HG02840 (cell line): ENCODE measurements at regions not wholly inside any gene's neighbourhood (a gene's known extent, or its start where the extent isn't known, plus 50 kb on each side); places are given as distances from the start of the nearest gene placed in this dataset.

Experiments used
- ATAC-seq: cut with Tn5 transposase; IDR thresholded peaks from one replicate; pipeline ENCODE4 v1.9.1; 2021; ENCODE audit warnings: mild to moderate bottlenecking, moderate library complexity, moderate number of reproducible peaks; ENCODE audit not compliant: unreplicated experiment, low FRiP score

GRCh38 chr9:105828171-105828570, 133.8 kb downstream of the TMEM38B start:
- ATAC-seq = no peak

- ATAC-seq = no peak
Measured at GRCh38 chr9:105828596-105829213, 134.4 kb downstream of the TMEM38B start.

DNA sequence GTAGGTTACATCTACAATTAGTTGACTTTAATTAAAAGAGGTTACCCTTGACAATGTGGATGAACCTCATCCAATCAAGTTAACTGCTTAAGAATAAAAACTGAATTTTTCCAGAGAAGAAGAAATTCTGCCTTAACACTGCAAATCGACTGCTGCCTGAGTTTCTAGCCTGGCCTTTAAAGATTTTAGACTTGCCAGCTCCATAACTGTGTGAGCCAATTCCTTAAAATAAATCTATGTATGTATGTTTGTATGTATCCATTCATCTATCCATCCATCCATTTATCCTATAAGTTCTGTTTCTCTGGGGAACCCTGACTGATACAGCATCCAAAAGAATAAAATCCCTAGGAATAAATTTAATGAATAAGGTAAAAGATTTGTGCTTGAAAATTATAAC, 136.1 kb downstream of the TMEM38B start:
- no peak for ATAC-seq

- no peak for ATAC-seq
Measured at GRCh38 chr9:105832096-105832710, 137.9 kb downstream of the TMEM38B start.

- no peak for ATAC-seq
Measured at GRCh38 chr9:105833271-105833975, 139.1 kb downstream of the TMEM38B start.

GRCh38 chr9:105834404-105834803, 140.1 kb downstream of the TMEM38B start:
- no peak for ATAC-seq

DNA sequence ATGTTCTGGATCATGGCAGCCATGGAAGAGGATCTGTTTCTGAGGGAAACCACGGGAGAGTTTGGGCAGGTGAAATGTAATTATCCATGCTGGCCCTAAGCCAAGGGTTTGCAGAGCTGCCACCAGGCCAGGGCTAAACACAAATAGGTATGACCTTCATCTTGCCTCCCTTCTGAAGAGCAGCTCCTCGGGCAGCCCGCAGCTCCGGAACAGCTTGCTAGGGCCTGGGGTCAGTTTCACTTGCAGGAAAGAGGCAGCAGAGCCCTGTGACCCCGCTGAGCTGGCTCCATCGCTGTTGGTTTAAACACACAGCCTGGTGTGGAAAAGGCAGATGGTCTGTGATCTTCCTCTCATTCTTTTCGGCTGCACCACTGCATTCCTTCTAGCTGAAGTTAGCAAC, 141.4 kb downstream of the TMEM38B start:
- ATAC-seq = no peak

DNA sequence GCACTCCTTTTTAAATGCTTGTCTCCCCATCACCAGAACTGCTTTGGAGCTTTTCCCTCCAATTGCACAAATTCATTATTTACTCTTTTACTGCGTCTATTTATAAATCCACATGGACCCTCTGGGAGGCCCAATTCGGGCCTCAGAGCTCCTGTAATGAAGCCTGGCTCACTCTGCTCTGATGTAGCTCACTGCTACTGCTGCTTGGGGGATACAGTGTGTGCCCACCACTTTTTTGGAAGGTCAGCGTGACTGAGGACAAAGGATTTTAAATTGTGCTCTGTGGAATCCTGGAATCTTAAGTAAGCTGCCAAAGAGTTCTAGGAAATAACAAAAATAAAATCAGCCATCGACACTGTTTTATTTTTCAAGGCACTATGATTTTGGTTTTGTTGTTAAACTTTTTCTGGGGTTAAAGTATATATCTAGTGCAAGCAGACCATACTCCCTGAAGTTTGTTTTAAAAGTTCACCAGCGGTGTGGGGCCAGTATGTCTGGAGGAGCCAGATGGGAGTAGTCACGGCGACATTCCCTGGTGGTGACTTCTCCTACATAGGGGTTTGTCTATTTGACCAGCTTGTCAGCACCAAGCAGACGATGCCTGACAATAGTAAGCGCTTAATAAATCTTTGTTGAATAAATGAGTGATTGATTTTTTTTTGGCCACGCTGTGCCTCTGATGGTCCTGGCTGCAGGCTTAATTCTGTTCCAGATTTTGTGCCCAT, 142.8 kb downstream of the TMEM38B start:
- ATAC-seq = no peak

GRCh38 chr9:105841562-105841961, 147.2 kb downstream of the TMEM38B start:
- ATAC-seq = no peak

GRCh38 chr9:105842023-105842644, 147.8 kb downstream of the TMEM38B start:
- no peak for ATAC-seq

DNA sequence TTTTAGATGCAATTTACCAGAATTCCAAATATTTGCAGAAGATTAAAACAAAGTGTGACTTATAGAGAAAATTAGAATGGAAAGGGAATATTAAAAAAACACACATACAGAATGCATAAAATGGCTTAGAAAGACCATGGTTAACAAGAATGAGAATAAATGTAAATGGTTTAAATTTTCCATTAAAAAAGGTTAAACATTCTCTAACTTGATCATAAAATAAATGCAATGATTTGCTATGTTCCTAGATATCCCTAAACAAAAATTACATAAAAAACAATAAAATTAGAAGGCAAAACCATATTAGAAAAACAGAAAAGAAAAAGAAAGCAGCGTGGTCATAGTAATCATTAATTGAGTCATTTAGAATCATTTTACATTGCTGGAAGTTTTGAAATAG, 152.5 kb downstream of the TMEM38B start:
- no peak for ATAC-seq

GRCh38 chr9:105850852-105851500, 156.6 kb downstream of the TMEM38B start:
- ATAC-seq = no peak

DNA sequence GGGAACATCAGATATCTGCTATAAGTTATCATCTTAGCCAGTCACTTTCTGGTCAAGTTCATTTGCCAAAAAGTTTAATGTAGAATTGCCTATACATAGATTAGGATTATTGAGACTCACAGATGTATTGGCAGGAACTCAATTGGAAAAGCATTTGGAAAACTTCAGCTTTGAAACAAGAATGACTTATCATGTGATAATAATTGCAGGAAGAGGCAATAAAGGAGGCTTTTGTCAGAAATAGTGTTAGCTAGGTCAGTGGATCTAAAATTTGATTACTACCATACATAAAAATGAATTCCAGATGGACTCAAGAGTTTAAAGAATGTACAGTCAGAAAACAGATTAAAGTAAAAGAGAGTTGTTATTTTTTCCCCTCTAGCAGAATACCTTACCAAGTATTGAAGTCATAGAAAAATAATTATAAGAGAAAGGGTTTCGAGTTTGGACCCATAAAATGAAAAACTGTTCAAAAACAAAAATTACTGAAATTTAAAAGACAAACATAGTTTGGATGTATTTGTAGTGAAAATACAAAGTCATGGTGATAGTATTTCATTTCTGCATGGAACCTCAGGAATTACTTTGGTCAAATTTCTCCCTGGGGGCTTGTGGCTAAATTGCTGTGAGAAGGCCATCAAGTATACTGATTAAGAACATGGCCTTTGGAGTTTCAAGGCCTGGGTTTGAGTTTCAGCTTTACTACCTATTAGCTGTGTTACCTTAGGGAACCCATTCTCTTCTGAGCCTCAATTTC, 159.9 kb downstream of the TMEM38B start:
- no peak for ATAC-seq

- no peak for ATAC-seq
Measured at GRCh38 chr9:105854783-105855724, 160.7 kb downstream of the TMEM38B start.

- ATAC-seq = no peak
Measured at GRCh38 chr9:105855987-105856386, 161.6 kb downstream of the TMEM38B start.

DNA sequence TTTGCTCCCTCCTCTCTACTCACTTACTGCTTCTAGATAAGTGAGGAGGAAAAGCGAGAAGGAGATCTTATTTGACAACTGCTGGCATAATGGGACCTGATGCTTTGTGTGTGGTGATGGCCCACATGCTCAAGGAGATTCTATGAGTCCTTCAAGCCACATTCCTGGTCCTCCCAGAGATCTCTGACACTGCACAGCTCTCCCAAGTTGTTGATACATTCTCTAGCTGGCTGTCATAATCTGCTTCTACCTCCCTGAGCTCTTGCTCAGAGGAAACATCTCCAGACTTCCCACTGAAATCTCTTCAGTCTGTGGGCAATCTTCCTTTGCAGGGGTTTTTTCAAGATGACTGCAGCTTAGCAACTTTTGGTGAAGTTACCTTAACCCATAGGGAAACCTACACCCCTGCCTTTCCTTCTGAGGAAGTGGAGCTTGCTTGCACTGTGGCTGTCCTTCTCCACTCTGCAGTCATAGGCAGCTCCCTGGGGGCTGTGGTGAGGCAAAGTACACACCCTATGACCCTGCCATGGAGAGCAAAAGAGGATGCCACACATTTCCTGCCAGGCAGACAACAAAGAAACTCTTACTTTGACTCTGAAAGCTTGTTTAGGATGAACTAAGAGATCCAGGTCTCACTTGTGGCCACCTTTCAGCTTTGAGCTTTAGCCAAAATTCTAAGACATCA, 163.8 kb downstream of the TMEM38B start:
- no peak for ATAC-seq

- ATAC-seq = no peak
Measured at GRCh38 chr9:105858877-105859276, 164.5 kb downstream of the TMEM38B start.
